ENCODE measurements at regions not wholly inside any gene's neighbourhood (a gene's known extent, or its start where the extent isn't known, plus 50 kb on each side); places are given as distances from the start of the nearest gene placed in this dataset.

DNA sequence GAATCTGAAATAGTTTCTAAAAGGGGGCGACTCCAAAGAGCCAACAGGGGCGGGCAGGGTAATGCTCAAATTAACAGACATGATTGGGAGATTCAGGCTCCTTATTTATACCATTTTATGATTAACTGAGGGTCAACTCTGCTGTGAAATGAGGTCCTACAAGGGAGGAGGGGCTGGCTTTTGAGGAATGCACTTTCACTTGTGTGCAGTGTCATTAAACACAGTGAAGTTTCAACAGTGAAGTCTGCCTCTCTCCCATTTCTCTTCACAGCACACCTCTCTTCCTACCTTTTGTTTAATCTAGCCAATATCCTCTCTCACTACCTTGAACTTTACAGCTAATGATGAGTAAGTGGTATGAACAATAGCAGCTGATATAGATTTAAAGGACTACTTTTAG, 557.3 kb upstream of the CITED2 start:
- in situ Hi-C loops (cut with HindIII; ENCODE audit: low pct_unique_long_range_greater_than_20kb, low sequenced_read_pairs) = no loop called here
- no peak for DNase-seq (ENCODE audit: low read depth in 1 of 2, low spot score in 1 of 2)
- TF ChIP-seq JUND (IDR thresholded peaks at IDR 0.05; ENCODE audit: low read depth) = no peak

DNA sequence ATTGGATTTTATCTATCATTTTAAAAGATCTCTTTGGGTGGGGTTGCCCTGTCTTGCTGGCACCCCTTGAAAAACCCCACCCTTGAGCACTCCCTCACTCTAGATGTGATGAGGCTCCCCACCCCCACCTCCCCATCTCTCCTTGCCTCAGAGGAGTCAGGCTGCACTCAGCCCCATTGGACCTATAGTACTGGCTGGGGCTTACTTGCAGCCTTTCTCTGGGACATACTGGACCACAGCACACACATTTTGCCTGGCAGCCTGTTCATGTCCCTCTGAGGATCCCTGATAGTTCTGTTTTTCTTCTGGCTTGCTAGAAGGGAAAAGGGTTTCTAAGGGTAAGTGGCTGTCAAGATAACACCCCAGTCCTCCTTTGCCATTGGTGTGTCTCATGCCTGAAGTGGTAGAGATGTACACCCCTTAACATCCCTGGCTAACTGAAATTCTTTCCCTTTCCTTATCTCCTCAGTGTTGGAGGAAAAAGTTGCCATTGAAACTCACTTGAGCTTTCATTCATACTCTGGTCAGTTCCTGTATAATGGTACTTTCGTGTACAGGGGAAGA, 553.4 kb upstream of the CITED2 start:
- TF ChIP-seq JUND (IDR thresholded peaks at IDR 0.05; ENCODE audit: low read depth) = no peak
- in situ Hi-C loops (cut with HindIII; ENCODE audit: low pct_unique_long_range_greater_than_20kb, low sequenced_read_pairs) = no loop called here
- no peak for DNase-seq (ENCODE audit: low read depth in 1 of 2, low spot score in 1 of 2)

DNA sequence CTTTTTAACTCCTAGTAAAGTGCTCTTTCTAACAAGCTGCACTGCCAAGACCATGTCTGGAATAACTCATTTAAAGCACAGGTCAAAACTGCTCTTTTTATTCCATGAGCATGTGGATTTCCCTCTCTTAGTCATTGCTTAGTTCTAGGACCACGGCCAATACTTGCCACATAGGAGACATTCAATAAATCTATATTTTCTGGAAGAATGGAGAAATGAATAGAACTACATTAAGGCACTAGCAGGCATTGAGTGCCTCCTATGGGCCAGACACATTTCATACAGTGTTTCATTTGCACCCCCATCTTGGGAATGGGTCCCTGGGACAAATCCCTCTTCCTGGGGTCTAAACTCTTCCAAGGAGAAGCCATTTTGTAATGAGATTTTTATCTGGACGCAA, 552.8 kb upstream of the CITED2 start:
- no peak for DNase-seq (ENCODE audit: low read depth in 1 of 2, low spot score in 1 of 2)
- no peak for TF ChIP-seq JUND (IDR thresholded peaks at IDR 0.05; ENCODE audit: low read depth)
- in situ Hi-C loops (cut with HindIII; ENCODE audit: low pct_unique_long_range_greater_than_20kb, low sequenced_read_pairs) = no loop called here

DNA sequence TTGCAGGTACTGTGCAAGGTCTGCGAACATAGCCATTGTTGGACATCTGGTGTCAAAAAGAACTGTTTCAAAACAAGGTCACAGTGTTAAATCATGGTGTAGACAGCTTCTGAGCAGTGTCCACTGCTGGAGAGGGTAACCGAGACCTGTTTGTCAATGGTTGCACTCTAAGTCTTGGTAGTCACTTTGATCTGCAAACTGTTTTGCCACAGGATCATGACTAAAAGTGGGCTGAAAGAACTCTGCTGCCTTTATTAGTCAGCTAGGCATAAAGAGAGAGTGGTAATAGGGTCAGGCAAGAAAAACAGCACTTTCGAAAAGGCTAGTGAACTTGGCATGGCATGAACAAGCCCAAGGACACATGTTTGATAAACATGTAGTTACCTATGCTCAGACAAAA, 552.3 kb upstream of the CITED2 start:
- TF ChIP-seq JUND (IDR thresholded peaks at IDR 0.05; ENCODE audit: low read depth) = no peak
- in situ Hi-C loops (cut with HindIII; ENCODE audit: low pct_unique_long_range_greater_than_20kb, low sequenced_read_pairs) = no loop called here
- DNase-seq (ENCODE audit: low read depth in 1 of 2, low spot score in 1 of 2) = no peak

DNA sequence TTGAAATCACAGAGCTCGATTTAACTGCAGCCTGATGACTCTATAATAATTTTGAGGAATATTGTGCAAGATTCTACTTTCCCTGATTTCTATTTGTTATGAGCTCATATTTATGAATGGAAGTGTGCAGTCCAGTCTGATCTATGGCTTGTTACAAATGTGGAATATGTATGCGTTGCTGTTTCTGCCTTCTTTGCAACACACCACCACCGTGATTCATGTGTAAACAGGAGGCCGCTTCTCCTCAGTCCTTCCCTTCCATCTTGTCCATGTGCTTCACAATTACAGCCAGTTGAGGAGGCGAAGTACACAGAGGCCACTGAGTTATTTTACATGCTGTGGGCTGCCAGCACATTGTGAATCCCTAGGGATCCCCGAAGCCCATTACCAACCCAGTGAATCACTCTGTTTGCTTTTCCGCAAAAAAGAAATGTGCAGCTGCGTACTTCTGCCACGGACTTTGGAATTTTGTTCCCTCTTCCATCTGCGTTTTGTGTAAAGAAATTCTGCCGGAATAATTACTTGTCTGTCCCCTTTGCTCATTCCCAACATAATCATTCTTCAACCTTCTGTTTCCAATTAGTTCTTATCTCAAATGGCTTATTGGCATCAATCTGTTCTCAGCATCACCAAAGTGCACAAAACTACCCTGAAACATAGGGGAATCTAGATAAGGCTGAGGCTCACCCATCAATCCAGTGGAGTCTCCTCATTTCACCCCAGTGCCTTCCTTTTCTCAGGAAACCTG, 551.6 kb upstream of the CITED2 start:
- in situ Hi-C loops (cut with HindIII; ENCODE audit: low pct_unique_long_range_greater_than_20kb, low sequenced_read_pairs) = no loop called here
- no peak for TF ChIP-seq JUND (IDR thresholded peaks at IDR 0.05; ENCODE audit: low read depth)
- DNase-seq (ENCODE audit: low read depth in 1 of 2, low spot score in 1 of 2) = no peak

DNA sequence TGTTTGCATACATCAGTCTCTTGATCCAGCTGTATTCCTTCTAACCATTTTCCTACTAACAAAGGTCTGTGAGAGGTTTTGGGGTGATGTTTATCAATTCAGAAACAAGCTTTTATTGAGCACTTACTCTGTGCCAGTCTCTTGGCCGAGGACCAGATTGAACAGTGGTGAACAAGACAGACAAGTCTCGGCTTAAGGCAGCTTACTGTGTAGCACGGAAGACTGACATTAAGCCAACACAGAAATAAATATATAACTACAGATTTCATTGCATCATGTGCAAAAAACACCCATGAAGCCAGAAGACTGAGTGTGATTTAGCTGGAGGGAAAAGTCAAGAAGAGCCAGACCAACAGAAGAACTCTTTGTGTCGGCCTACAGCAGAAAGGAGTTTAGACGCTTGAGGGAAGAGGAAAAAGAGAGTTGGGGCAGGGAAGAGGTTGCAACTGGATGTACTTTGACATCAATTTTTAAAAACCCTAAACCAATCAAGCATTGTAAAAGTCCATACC, 549.6 kb upstream of the CITED2 start:
- no peak for DNase-seq (ENCODE audit: low read depth in 1 of 2, low spot score in 1 of 2)
- TF ChIP-seq JUND (IDR thresholded peaks at IDR 0.05; ENCODE audit: low read depth) = no peak
- in situ Hi-C loops (cut with HindIII; ENCODE audit: low pct_unique_long_range_greater_than_20kb, low sequenced_read_pairs) = no loop called here

DNA sequence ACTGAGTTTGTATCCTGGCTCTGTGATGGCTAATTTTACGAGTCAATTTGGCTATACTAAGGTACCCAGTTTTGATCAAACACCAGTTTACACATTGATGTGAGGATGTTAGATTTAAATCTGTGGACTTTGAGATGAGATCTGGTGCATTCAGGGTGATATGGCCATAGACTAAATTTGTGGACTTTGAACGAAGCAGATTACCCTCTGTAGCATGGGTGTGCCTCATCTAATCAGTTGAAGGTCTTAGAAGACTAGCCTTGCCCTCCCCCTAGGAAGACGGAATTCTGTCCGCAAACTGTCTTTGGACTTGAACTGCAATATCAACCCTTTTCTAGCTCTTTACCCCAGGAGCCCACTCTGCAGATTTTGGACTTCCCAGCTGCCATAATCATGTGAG, 547.8 kb upstream of the CITED2 start:
- in situ Hi-C loops (cut with HindIII; ENCODE audit: low pct_unique_long_range_greater_than_20kb, low sequenced_read_pairs) = no loop called here
- no peak for TF ChIP-seq JUND (IDR thresholded peaks at IDR 0.05; ENCODE audit: low read depth)
- DNase-seq (ENCODE audit: low read depth in 1 of 2, low spot score in 1 of 2) = no peak

DNA sequence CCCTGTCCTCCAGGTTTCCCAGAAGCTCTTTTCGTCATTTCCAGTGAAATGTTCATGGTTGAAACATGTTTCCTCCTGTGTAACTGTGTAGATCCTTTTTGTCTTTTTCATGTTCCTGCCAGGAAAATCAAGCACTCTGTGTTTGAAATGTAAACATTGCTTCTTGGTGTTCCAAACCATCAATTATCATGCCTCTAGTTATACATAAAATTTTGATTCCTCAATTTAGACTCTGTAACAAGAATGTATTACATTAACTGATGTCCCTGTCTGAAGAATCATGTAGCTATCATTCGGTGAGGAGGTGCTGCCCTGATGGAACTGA, 546.3 kb upstream of the CITED2 start:
- no peak for TF ChIP-seq JUND (IDR thresholded peaks at IDR 0.05; ENCODE audit: low read depth)
- no peak for DNase-seq (ENCODE audit: low read depth in 1 of 2, low spot score in 1 of 2)
- in situ Hi-C loops (cut with HindIII; ENCODE audit: low pct_unique_long_range_greater_than_20kb, low sequenced_read_pairs) = no loop called here

DNA sequence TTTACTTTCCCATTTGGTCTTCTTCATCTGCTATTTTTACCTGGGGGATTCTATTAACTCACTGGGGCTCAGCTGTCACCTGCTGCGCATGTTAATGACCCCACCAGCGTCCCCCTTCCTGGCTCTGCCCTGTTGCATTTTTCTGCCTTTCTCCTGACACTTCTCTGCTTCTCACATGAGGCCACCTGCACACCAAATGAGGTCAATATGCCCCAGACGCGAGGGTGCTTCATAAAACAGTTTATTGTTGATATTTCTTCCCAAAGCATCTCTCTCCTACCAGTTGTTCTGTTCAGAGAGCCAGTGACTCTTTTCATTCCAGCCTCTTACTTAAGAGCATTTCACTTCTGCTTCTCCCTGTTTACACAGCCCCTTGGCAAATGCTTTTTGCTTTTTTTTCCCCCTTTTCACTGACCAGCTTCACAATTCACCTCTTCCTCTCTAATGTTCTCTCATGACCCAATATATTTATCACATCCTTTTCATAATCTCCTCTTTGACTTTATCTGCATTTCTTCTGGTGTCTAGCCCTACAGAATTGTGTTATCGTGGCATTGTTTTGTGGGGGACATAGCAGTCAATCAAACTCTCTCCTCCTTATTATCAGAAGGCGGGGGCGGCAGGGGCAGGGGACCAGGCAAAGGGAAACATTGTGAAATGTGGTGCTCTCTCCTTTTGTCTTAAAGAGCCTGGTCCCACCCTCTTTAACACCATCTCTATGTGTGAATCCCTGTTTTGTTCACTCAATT, 545.8 kb upstream of the CITED2 start:
- in situ Hi-C loops (cut with HindIII; ENCODE audit: low pct_unique_long_range_greater_than_20kb, low sequenced_read_pairs) = no loop called here
- no peak for TF ChIP-seq JUND (IDR thresholded peaks at IDR 0.05; ENCODE audit: low read depth)
- no peak for DNase-seq (ENCODE audit: low read depth in 1 of 2, low spot score in 1 of 2)

DNA sequence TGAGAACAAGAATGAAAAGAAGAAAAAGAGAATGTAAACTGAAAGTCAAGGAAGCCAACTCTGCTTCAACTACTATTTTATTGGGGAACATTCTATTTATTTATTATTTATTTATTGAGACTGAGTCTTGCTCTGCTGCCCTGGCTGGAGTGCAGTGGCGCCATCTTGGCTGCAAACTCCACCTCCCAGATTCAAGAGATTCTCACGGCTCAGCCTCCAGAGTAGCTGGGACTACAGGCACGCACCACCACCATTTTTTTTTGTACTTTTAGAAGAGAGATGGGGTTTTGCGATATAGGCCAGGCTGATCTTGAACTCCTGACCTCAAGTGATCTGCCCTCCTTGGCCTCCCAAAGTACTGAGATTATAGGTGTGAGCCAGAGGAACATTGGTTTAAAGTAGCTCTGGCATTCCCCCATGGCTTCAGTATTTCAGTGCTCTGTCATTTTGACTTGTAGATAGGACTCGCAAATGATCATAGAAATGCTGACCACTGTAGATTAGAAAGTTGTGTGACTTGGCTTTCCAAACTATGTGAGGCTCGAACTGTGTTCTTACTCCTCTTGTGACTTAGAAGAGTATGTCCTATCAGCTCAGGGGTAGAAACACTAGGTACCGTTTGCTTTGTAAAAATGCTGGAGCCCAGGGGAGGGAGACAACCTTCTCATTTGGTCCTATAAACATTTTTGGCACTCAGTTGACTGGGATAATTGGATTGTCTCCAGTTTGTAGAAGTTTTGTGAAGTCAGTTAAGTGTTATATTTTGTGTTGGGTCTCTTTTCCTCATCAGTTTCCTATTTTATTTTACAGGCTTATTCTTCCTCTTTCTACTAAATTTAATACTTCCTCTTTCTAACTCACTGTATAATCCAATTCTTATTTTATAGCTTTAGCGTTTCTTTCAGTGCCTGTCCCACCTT, 544.9 kb upstream of the CITED2 start:
- no peak for TF ChIP-seq JUND (IDR thresholded peaks at IDR 0.05; ENCODE audit: low read depth)
- DNase-seq (ENCODE audit: low read depth in 1 of 2, low spot score in 1 of 2) = no peak
- in situ Hi-C loops (cut with HindIII; ENCODE audit: low pct_unique_long_range_greater_than_20kb, low sequenced_read_pairs) = no loop called here

DNA sequence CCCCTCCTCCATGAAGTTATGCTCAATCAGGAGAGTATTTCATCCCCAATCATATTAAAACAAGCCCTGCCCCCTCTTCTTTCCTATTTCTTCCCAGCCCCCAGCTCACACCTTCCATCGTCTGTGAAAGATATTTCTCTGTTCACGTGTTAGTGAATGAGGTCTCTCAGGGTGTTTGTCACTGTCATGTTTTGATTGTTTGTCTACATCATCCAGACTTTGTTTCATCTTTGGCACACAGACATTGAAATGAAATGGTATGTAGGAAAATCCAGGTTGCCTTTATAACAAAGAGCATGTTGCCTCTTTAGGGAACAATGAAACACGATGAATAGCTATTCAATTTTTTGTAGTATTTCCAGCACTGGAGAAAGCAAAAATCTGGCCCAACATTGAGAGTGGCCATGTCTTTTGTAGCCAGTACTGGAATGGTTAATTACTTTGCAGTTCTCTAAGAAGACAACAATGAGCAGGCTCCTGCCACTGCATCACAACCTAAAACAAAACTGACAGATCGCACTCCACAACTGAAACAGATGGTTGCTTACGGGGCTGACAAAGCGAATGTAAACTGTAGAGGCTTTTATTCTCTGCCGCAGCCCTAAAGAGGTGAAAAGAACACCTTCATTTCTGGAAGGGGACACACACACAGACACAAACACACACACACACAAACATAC, 543.6 kb upstream of the CITED2 start:
- DNase-seq (ENCODE audit: low read depth in 1 of 2, low spot score in 1 of 2) = no peak
- TF ChIP-seq JUND (IDR thresholded peaks at IDR 0.05; ENCODE audit: low read depth) = no peak
- in situ Hi-C loops (cut with HindIII; ENCODE audit: low pct_unique_long_range_greater_than_20kb, low sequenced_read_pairs) = no loop called here

DNA sequence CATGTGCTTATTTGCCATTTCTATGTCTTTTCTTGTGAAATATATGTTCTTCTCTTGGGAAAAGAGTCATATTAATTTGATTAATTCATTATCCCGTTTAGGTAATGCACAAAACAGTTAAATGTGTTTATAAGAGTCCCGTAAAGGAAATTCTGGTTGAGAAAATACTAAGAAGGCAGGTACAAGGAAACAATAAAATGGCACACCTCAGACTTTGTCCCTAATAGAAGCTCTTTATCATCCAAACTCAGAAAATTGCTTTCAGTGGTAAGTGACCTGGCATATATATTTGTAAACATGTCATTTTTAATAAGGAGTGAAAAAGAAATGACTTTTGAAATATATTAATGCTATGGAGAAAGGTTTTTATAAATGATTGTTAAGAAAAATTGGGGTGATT, 540.5 kb upstream of the CITED2 start:
- in situ Hi-C loops (cut with HindIII; ENCODE audit: low pct_unique_long_range_greater_than_20kb, low sequenced_read_pairs) = no loop called here
- DNase-seq (ENCODE audit: low read depth in 1 of 2, low spot score in 1 of 2) = no peak
- TF ChIP-seq JUND (IDR thresholded peaks at IDR 0.05; ENCODE audit: low read depth) = no peak

Measured in T47D (cell line).